ENCODE measurements at regions not wholly inside any gene's neighbourhood (a gene's known extent, or its start where the extent isn't known, plus 50 kb on each side); places are given as distances from the start of the nearest gene placed in this dataset.

DNA sequence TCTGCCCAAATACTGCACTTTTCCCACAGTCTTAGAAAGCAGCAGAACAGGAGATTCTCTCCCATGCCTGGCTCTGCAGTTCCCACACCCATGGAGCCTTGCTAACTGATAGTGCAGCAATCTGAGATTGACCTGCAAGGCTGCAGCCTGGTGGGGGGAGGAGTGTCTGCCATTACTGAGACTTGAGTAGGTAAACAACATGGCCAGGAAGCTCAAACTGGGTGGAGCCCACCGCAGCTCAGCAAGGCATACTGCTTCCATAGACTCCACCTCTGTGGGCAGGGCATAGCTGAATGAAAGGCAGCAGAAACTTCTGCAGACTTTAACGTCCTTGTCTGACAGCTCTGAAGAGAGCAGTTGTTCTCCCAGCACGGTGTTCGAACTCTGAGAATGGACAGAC, 358.5 kb upstream of the PCDH9 start:
- no peak for TF ChIP-seq TCF7L2 (IDR thresholded peaks at IDR 0.05; ENCODE audit: low read depth, low read length)
- TF ChIP-seq, protein P1, sequence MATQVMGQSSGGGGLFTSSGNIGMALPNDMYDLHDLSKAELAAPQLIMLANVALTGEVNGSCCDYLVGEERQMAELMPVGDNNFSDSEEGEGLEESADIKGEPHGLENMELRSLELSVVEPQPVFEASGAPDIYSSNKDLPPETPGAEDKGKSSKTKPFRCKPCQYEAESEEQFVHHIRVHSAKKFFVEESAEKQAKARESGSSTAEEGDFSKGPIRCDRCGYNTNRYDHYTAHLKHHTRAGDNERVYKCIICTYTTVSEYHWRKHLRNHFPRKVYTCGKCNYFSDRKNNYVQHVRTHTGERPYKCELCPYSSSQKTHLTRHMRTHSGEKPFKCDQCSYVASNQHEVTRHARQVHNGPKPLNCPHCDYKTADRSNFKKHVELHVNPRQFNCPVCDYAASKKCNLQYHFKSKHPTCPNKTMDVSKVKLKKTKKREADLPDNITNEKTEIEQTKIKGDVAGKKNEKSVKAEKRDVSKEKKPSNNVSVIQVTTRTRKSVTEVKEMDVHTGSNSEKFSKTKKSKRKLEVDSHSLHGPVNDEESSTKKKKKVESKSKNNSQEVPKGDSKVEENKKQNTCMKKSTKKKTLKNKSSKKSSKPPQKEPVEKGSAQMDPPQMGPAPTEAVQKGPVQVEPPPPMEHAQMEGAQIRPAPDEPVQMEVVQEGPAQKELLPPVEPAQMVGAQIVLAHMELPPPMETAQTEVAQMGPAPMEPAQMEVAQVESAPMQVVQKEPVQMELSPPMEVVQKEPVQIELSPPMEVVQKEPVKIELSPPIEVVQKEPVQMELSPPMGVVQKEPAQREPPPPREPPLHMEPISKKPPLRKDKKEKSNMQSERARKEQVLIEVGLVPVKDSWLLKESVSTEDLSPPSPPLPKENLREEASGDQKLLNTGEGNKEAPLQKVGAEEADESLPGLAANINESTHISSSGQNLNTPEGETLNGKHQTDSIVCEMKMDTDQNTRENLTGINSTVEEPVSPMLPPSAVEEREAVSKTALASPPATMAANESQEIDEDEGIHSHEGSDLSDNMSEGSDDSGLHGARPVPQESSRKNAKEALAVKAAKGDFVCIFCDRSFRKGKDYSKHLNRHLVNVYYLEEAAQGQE (IDR thresholded peaks at IDR 0.05; ENCODE audit: insufficient read depth in 1 of 2, low read depth in 2 of 2, low read length in 1 of 2), result no peak
- no peak for TF ChIP-seq SIN3A (IDR thresholded peaks at IDR 0.05; ENCODE audit: borderline replicate concordance, insufficient read depth, low read depth, low read length)
- no peak for TF ChIP-seq POLR2AphosphoS5 (IDR thresholded peaks at IDR 0.05; ENCODE audit: low read depth, low read length)
- TF ChIP-seq, protein P2, sequence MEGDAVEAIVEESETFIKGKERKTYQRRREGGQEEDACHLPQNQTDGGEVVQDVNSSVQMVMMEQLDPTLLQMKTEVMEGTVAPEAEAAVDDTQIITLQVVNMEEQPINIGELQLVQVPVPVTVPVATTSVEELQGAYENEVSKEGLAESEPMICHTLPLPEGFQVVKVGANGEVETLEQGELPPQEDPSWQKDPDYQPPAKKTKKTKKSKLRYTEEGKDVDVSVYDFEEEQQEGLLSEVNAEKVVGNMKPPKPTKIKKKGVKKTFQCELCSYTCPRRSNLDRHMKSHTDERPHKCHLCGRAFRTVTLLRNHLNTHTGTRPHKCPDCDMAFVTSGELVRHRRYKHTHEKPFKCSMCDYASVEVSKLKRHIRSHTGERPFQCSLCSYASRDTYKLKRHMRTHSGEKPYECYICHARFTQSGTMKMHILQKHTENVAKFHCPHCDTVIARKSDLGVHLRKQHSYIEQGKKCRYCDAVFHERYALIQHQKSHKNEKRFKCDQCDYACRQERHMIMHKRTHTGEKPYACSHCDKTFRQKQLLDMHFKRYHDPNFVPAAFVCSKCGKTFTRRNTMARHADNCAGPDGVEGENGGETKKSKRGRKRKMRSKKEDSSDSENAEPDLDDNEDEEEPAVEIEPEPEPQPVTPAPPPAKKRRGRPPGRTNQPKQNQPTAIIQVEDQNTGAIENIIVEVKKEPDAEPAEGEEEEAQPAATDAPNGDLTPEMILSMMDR (IDR thresholded peaks at IDR 0.05), result no peak
- no peak for ATAC-seq
- no peak overlapping the region for H3K4me3 ChIP-seq (ENCODE audit: low read depth in 2 of 2, low read length in 2 of 2)
- no peak for DNase-seq (ENCODE audit: low read depth, low spot score)
- ChIA-PET CTCF (no interaction called here), POLR2A (no interaction called here)
- intact Hi-C loops (cut with micrococcal nuclease; ENCODE audit: unreplicated experiment), result no loop called here
- no peaks in the 10 kb centered on the region for H3K27me3 ChIP-seq (ENCODE audit: control insufficient read depth, insufficient read depth, low read length)
- no peak overlapping the region for H3K27ac ChIP-seq (ENCODE audit: low read length)
- no peaks in the 10 kb centered on the region for H3K36me3 ChIP-seq (ENCODE audit: control insufficient read depth, insufficient read depth, low read length)
- in situ Hi-C loops (cut with HindIII; ENCODE audit: low pct_unique_long_range_greater_than_20kb, low sequenced_read_pairs), result no loop called here
- no peaks in the 10 kb centered on the region for H3K9me3 ChIP-seq (ENCODE audit: control insufficient read depth, insufficient read depth, low read depth, low read length)
- no TSS peak for BruUV-seq (replicated peaks)
- no peaks in the 10 kb centered on the region for H3K4me1 ChIP-seq (ENCODE audit: control insufficient read depth, insufficient read depth, low read length)

DNA sequence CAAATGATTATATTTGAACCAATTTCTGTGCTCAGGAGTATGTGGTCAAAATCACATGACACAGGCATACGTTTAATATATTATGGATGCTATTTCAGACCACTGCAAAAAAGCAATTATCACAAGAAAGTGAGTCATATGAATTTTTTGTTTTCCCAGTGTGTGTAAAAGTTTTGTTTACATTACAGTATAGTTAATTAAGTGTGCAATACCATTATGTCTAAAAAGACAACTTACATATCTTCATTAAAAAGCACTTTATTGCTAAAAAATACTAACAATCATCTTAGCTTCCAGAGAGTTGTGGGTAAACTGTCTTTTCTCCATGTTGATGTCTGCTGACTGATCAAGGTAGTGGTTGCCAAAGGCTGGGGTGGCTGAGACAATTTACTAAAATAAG, 347.2 kb upstream of the PCDH9 start:
- TF ChIP-seq, protein P2 (IDR thresholded peaks at IDR 0.05), result no peak
- TF ChIP-seq TCF7L2 (IDR thresholded peaks at IDR 0.05; ENCODE audit: low read depth, low read length), result no peak
- TF ChIP-seq POLR2AphosphoS5 (IDR thresholded peaks at IDR 0.05; ENCODE audit: low read depth, low read length), result no peak
- TF ChIP-seq, protein P1 (IDR thresholded peaks at IDR 0.05; ENCODE audit: insufficient read depth in 1 of 2, low read depth in 2 of 2, low read length in 1 of 2), result no peak
- no peak for TF ChIP-seq SIN3A (IDR thresholded peaks at IDR 0.05; ENCODE audit: borderline replicate concordance, insufficient read depth, low read depth, low read length)

More for the DNA sequence above, 347.2 kb upstream of the PCDH9 start:
- Histone ChIP-seq H3K4me1 (ENCODE audit: control insufficient read depth, insufficient read depth, low read length) (no peaks in the 10 kb centered on the region), H3K4me3 (ENCODE audit: low read depth in 2 of 2, low read length in 2 of 2) (no peak overlapping the region), H3K9me3 (ENCODE audit: control insufficient read depth, insufficient read depth, low read depth, low read length) (no peaks in the 10 kb centered on the region), H3K27ac (ENCODE audit: low read length) (no peak overlapping the region), H3K27me3 (ENCODE audit: control insufficient read depth, insufficient read depth, low read length) (no peaks in the 10 kb centered on the region), H3K36me3 (ENCODE audit: control insufficient read depth, insufficient read depth, low read length) (no peaks in the 10 kb centered on the region)
- ATAC-seq, result no peak
- POLR2A ChIA-PET, result no interaction called here
- CTCF ChIA-PET, result no interaction called here
- BruUV-seq (replicated peaks), result no TSS peak
- no peak for DNase-seq (ENCODE audit: low read depth, low spot score)
- intact Hi-C loops (cut with micrococcal nuclease; ENCODE audit: unreplicated experiment), result no loop called here
- in situ Hi-C loops (cut with HindIII; ENCODE audit: low pct_unique_long_range_greater_than_20kb, low sequenced_read_pairs), result no loop called here
